ENCODE measurements at regions not wholly inside any gene's neighbourhood (a gene's known extent, or its start where the extent isn't known, plus 50 kb on each side); places are given as distances from the start of the nearest gene placed in this dataset.

GRCh38 chr22:49632199-49633009 is 195.3 kb downstream of the BRD1 start:
- H2AFZ ChIP-seq = no peak overlapping the region

DNA sequence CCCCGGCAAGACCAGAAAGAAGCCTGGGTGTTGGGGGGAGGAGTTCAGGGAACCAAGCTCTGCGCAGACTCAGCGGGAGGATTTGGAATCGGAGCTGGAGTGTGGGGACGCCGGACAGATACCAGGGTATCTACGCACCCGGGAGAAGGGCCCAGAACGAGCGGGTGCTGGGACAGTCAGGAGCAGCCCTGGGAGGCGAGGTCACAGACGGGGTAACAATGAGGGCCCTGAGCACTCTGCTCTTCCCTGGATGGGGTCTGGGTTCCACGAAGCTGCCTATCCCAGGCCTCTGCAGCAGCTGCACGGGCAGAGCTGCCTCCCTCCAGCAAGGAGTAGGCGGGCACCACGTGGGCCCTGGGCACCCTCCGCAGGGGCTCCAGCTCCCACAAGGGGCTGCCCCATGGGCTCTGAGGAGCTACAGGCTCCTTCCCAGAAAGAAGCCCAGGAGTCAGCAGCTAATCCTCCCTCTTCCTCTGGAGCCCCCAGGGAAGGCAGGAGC is 197.2 kb downstream of the BRD1 start:
- no peak for ATAC-seq
- no peaks in the 10 kb centered on the region for H3F3A ChIP-seq (replicated peaks; ENCODE audit: low read depth)
- H3K4me3 ChIP-seq = no peak overlapping the region
- no peaks in the 10 kb centered on the region; the same call in 2 of the 3 replicates for H3K4me1 Mint-ChIP-seq
- H3K27ac Mint-ChIP-seq = no peak overlapping the region
- H3K36me3 Mint-ChIP-seq (ENCODE audit: low read depth) = no peaks in the 10 kb centered on the region
- H2AFZ ChIP-seq = no peak overlapping the region
- no peaks in the 10 kb centered on the region for H3K79me2 ChIP-seq (replicated peaks; ENCODE audit: insufficient read depth)
- no peak overlapping the region for H3K27ac ChIP-seq (ENCODE audit: low read depth)
- H3K4me1 ChIP-seq (ENCODE audit: insufficient read depth) = no peaks in the 10 kb centered on the region
- H4K20me1 ChIP-seq (replicated peaks; ENCODE audit: insufficient read depth) = no peaks in the 10 kb centered on the region
- DNase-seq (ENCODE audit: low spot score) = no peak
- no peak overlapping the region for H3K4me2 ChIP-seq
- no peaks in the 10 kb centered on the region; the same call in 2 of the 3 replicates for H3K9me3 Mint-ChIP-seq
- peaks cover 6% of the 10 kb centered on the region for H3K27me3 Mint-ChIP-seq (ENCODE audit: insufficient read depth, low read depth, poor library complexity)
- H3K9me2 ChIP-seq (ENCODE audit: insufficient read depth) = no peaks in the 10 kb centered on the region
- H3K4me3 Mint-ChIP-seq = no peak overlapping the region
- H3K36me3 ChIP-seq (ENCODE audit: insufficient read depth) = no peaks in the 10 kb centered on the region
- no peaks in the 10 kb centered on the region for H3K27me3 ChIP-seq (ENCODE audit: insufficient read depth)
- TF ChIP-seq ZNF114 (CRISPR knock-in tag; IDR thresholded peaks at IDR 0.05) (no peak), EZH2phosphoT487 (IDR thresholded peaks at IDR 0.05; ENCODE audit: unreplicated experiment) (no peak), STAT1 (IDR thresholded peaks at IDR 0.05; ENCODE audit: unreplicated experiment) (no peak), CTCF (conservative IDR thresholded peaks at IDR 0.05; ENCODE audit: low read depth in 2 of 2) (no peak), ZNF462 (CRISPR knock-in tag; IDR thresholded peaks at IDR 0.05) (no peak), NANOG (IDR thresholded peaks at IDR 0.05; ENCODE audit: borderline replicate concordance) (no peak), CREB1 (CRISPR knock-in tag; IDR thresholded peaks at IDR 0.05; ENCODE audit: low read depth) (no peak)
- TF ChIP-seq, protein P1, sequence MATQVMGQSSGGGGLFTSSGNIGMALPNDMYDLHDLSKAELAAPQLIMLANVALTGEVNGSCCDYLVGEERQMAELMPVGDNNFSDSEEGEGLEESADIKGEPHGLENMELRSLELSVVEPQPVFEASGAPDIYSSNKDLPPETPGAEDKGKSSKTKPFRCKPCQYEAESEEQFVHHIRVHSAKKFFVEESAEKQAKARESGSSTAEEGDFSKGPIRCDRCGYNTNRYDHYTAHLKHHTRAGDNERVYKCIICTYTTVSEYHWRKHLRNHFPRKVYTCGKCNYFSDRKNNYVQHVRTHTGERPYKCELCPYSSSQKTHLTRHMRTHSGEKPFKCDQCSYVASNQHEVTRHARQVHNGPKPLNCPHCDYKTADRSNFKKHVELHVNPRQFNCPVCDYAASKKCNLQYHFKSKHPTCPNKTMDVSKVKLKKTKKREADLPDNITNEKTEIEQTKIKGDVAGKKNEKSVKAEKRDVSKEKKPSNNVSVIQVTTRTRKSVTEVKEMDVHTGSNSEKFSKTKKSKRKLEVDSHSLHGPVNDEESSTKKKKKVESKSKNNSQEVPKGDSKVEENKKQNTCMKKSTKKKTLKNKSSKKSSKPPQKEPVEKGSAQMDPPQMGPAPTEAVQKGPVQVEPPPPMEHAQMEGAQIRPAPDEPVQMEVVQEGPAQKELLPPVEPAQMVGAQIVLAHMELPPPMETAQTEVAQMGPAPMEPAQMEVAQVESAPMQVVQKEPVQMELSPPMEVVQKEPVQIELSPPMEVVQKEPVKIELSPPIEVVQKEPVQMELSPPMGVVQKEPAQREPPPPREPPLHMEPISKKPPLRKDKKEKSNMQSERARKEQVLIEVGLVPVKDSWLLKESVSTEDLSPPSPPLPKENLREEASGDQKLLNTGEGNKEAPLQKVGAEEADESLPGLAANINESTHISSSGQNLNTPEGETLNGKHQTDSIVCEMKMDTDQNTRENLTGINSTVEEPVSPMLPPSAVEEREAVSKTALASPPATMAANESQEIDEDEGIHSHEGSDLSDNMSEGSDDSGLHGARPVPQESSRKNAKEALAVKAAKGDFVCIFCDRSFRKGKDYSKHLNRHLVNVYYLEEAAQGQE (IDR thresholded peaks at IDR 0.05; ENCODE audit: unreplicated experiment) = no peak

More at GRCh38 chr22:49632199-49633009, 195.3 kb downstream of the BRD1 start:
- DNase-seq (ENCODE audit: low spot score) (no peak), ATAC-seq (peak; percentile 86)
- H3K4me1 ChIP-seq (ENCODE audit: insufficient read depth) = no peaks in the 10 kb centered on the region
- H3K4me1 Mint-ChIP-seq = no peaks in the 10 kb centered on the region; the same call in 2 of the 3 replicates
- H3K9me2 ChIP-seq (ENCODE audit: insufficient read depth) = no peaks in the 10 kb centered on the region
- no peaks in the 10 kb centered on the region for H3F3A ChIP-seq (replicated peaks; ENCODE audit: low read depth)
- TF ChIP-seq NANOG (IDR thresholded peaks at IDR 0.05; ENCODE audit: borderline replicate concordance) (no peak), CREB1 (CRISPR knock-in tag; IDR thresholded peaks at IDR 0.05; ENCODE audit: low read depth) (peak; percentile 16; the same call in 1 of the 2 replicates)
- H4K20me1 ChIP-seq (replicated peaks; ENCODE audit: insufficient read depth) = no peaks in the 10 kb centered on the region
- no peaks in the 10 kb centered on the region for H3K79me2 ChIP-seq (replicated peaks; ENCODE audit: insufficient read depth)
- H3K27ac ChIP-seq (ENCODE audit: low read depth) = no peak overlapping the region
- H3K4me2 ChIP-seq = no peak overlapping the region
- no peaks in the 10 kb centered on the region for H3K36me3 Mint-ChIP-seq (ENCODE audit: low read depth)
- H3K36me3 ChIP-seq (ENCODE audit: insufficient read depth) = no peaks in the 10 kb centered on the region
- no peaks in the 10 kb centered on the region for H3K9me3 Mint-ChIP-seq
- H3K27me3 Mint-ChIP-seq (ENCODE audit: insufficient read depth, low read depth, poor library complexity) = peaks cover 6% of the 10 kb centered on the region
- H3K4me3 ChIP-seq = no peak overlapping the region
- H3K27me3 ChIP-seq (ENCODE audit: insufficient read depth) = no peaks in the 10 kb centered on the region
- no peak overlapping the region; the same call in 1 of the 2 replicates for H3K27ac Mint-ChIP-seq
- H3K4me3 Mint-ChIP-seq = peak overlapping the region; percentile 64; the same call in 2 of the 3 replicates

Measured in GM23338 (cell line).